HG03342 (cell line): ENCODE measurements at regions not wholly inside any gene's neighbourhood (a gene's known extent, or its start where the extent isn't known, plus 50 kb on each side); places are given as distances from the start of the nearest gene placed in this dataset.
A peak's percentile ranks its signal among the peaks of the same experiment; 100 is the strongest.

Experiments used
- ATAC-seq: cut with Tn5 transposase; IDR thresholded peaks from one replicate; pipeline ENCODE4 v1.9.1; 2021; ENCODE audit warnings: mild to moderate bottlenecking, moderate library complexity; ENCODE audit not compliant: unreplicated experiment

- no peak for ATAC-seq
Observed at GRCh38 chr9:17846948-17847655, 268.2 kb downstream of the SH3GL2 start.

GRCh38 chr9:17847908-17848307 lies 269.0 kb downstream of the SH3GL2 start:
- ATAC-seq = no peak

GRCh38 chr9:17852108-17852507 lies 273.2 kb downstream of the SH3GL2 start:
- ATAC-seq = no peak

GRCh38 chr9:17854487-17854886 lies 275.6 kb downstream of the SH3GL2 start:
- ATAC-seq = no peak

- ATAC-seq = no peak
Observed at GRCh38 chr9:17856995-17857394, 278.1 kb downstream of the SH3GL2 start.

- no peak for ATAC-seq
Observed at GRCh38 chr9:17859228-17859627, 280.4 kb downstream of the SH3GL2 start.

- ATAC-seq = no peak
Observed at GRCh38 chr9:17859987-17860386, 281.1 kb downstream of the SH3GL2 start.

- ATAC-seq = no peak
Observed at GRCh38 chr9:17862101-17862500, 283.2 kb downstream of the SH3GL2 start.

- ATAC-seq = no peak
Observed at GRCh38 chr9:17862629-17863028, 283.8 kb downstream of the SH3GL2 start.

- peak; percentile 85 for ATAC-seq
Observed at GRCh38 chr9:17863213-17863883, 284.5 kb downstream of the SH3GL2 start.

GRCh38 chr9:17863924-17864323 lies 285.1 kb downstream of the SH3GL2 start:
- no peak for ATAC-seq

- ATAC-seq = no peak
Observed at GRCh38 chr9:17864951-17865350, 286.1 kb downstream of the SH3GL2 start.

GRCh38 chr9:17865881-17866280 lies 287.0 kb downstream of the SH3GL2 start:
- no peak for ATAC-seq

GRCh38 chr9:17870722-17871121 lies 291.9 kb downstream of the SH3GL2 start:
- ATAC-seq = no peak

GRCh38 chr9:17871213-17871890 lies 292.5 kb downstream of the SH3GL2 start:
- no peak for ATAC-seq

GRCh38 chr9:17875886-17876285 lies 297.0 kb downstream of the SH3GL2 start:
- ATAC-seq = no peak

- ATAC-seq = peak; percentile 51
Observed at GRCh38 chr9:17876687-17877086, 297.8 kb downstream of the SH3GL2 start.

- ATAC-seq = no peak
Observed at GRCh38 chr9:17878810-17879370, 300.0 kb downstream of the SH3GL2 start.

GRCh38 chr9:17881371-17881770 lies 302.5 kb downstream of the SH3GL2 start:
- no peak for ATAC-seq

- ATAC-seq = no peak
Observed at GRCh38 chr9:17882688-17883594, 304.1 kb downstream of the SH3GL2 start.

GRCh38 chr9:17888066-17888465 lies 309.2 kb downstream of the SH3GL2 start:
- ATAC-seq = no peak
